DND-41 (cell line): ENCODE measurements at regions not wholly inside any gene's neighbourhood (a gene's known extent, or its start where the extent isn't known, plus 50 kb on each side); places are given as distances from the start of the nearest gene placed in this dataset.

Source experiments
- ATAC-seq: fragments of 200-7000 bp; cut with Tn5 transposase; 3 replicates; pipeline ENCODE4 v1.9.1; 2021; ENCODE audit warnings: low read depth; ENCODE audit not compliant: insufficient read depth
- DNase-seq: peaks from one replicate; pipeline ENCODE4 v3.0.0-alpha.2; 2020
- H2AFZ ChIP-seq: 2 replicates; pipeline ENCODE4 v1.6.0; 2012; ENCODE audit warnings: low read depth, low read length
- H3K27ac ChIP-seq: 2 replicates; pipeline ENCODE4 v1.5.1; 2012; ENCODE audit warnings: low read length, inconsistent platforms
- H3K27me3 ChIP-seq: fragments of 200-600 bp; sonication (generic); 2 replicates; pipeline ENCODE4 v1.6.0; 2012; ENCODE audit warnings: low read length, mild to moderate bottlenecking, inconsistent platforms; ENCODE audit not compliant: insufficient read depth, poor library complexity
- H3K36me3 ChIP-seq: 2 replicates; pipeline ENCODE4 v1.5.1; 2012; ENCODE audit warnings: low read length, inconsistent platforms; ENCODE audit not compliant: insufficient read depth
- H3K4me1 ChIP-seq: 2 replicates; pipeline ENCODE4 v1.5.1; 2012; ENCODE audit warnings: mild to moderate bottlenecking, low read length; ENCODE audit not compliant: insufficient read depth
- H3K4me2 ChIP-seq: 2 replicates; pipeline ENCODE4 v1.6.0; 2012; ENCODE audit warnings: mild to moderate bottlenecking, moderate library complexity, low read length, inconsistent platforms; ENCODE audit not compliant: insufficient read depth
- H3K4me3 ChIP-seq, 2 experiments: fragments of 200-600 bp in 1 of 2; shearing (Covaris generic) in 1 of 2; 2 replicates each; pipeline ENCODE4 v1.5.1; 2012 to 2016; ENCODE audit warnings: inconsistent platforms in 2 of 2, low read length in 2 of 2, mild to moderate bottlenecking in 2 of 2, low read depth in 1 of 2, moderate library complexity in 1 of 2
- H3K79me2 ChIP-seq: 2 replicates; pipeline ENCODE4 v1.6.0; 2012; ENCODE audit warnings: low read length, inconsistent platforms; ENCODE audit not compliant: insufficient read depth
- H3K9ac ChIP-seq: 2 replicates; pipeline ENCODE4 v1.6.0; 2012; ENCODE audit warnings: low read depth, mild to moderate bottlenecking, inconsistent platforms, low read length, moderate library complexity
- H3K9me3 ChIP-seq: 2 replicates; pipeline ENCODE4 v1.5.1; 2012; ENCODE audit warnings: low read length, moderate library complexity, mild to moderate bottlenecking, inconsistent platforms; ENCODE audit not compliant: insufficient read depth, severe bottlenecking
- H4K20me1 ChIP-seq: 2 replicates; pipeline ENCODE4 v1.6.0; 2012; ENCODE audit warnings: low read length; ENCODE audit not compliant: insufficient read depth
- CTCF ChIP-seq: IDR thresholded peaks from 2 replicates; pipeline ENCODE4 v1.5.1; 2012; ENCODE audit warnings: borderline replicate concordance, low read length, moderate library complexity, mild to moderate bottlenecking; ENCODE audit not compliant: poor library complexity, severe bottlenecking; ENCODE audit errors: extremely low read depth
- EZH2 ChIP-seq: IDR thresholded peaks from 3 replicates; pipeline ENCODE4 v1.6.1; 2012; ENCODE audit warnings: borderline replicate concordance, low read depth, mild to moderate bottlenecking, moderate library complexity, low read length, inconsistent platforms; ENCODE audit not compliant: severe bottlenecking

GRCh38 chr9:79292731-79293280 lies 279.0 kb upstream of the TLE4 start:
- no peak overlapping the region for H3K9ac ChIP-seq
- DNase-seq (no peak), ATAC-seq (no peak)
- H3K36me3 ChIP-seq, result no peaks in the 10 kb centered on the region
- H2AFZ ChIP-seq, result no peak overlapping the region
- no peaks in the 10 kb centered on the region for H3K4me1 ChIP-seq
- H3K27me3 ChIP-seq, result no peaks in the 10 kb centered on the region
- TF ChIP-seq EZH2, result no peak
- TF ChIP-seq CTCF, result no peak
- H3K4me2 ChIP-seq, result no peak overlapping the region
- no peaks in the 10 kb centered on the region for H4K20me1 ChIP-seq
- no peak overlapping the region for H3K27ac ChIP-seq
- no peak overlapping the region for H3K4me3 ChIP-seq
- H3K79me2 ChIP-seq, result no peaks in the 10 kb centered on the region
- no peaks in the 10 kb centered on the region for H3K9me3 ChIP-seq

GRCh38 chr9:79300068-79300467 lies 271.7 kb upstream of the TLE4 start:
- H3K9me3 ChIP-seq, result no peaks in the 10 kb centered on the region
- TF ChIP-seq EZH2, result no peak
- no peak for TF ChIP-seq CTCF
- H2AFZ ChIP-seq, result no peak overlapping the region
- H3K27me3 ChIP-seq, result no peaks in the 10 kb centered on the region
- H3K27ac ChIP-seq, result no peak overlapping the region
- no peak for ATAC-seq
- H3K4me2 ChIP-seq, result no peak overlapping the region
- H4K20me1 ChIP-seq, result no peaks in the 10 kb centered on the region
- DNase-seq, result no peak
- H3K4me3 ChIP-seq, result no peak overlapping the region
- H3K79me2 ChIP-seq, result no peaks in the 10 kb centered on the region
- H3K9ac ChIP-seq, result no peak overlapping the region
- H3K36me3 ChIP-seq, result no peaks in the 10 kb centered on the region
- no peaks in the 10 kb centered on the region for H3K4me1 ChIP-seq

- H3K9me3 ChIP-seq, result no peaks in the 10 kb centered on the region
- H3K4me1 ChIP-seq, result no peaks in the 10 kb centered on the region
- DNase-seq, result no peak
- H3K9ac ChIP-seq, result no peak overlapping the region
- TF ChIP-seq CTCF (no peak), EZH2 (no peak)
- no peaks in the 10 kb centered on the region for H3K27me3 ChIP-seq
- no peak overlapping the region for H3K4me3 ChIP-seq
- no peak overlapping the region for H3K4me2 ChIP-seq
- ATAC-seq, result no peak
- no peaks in the 10 kb centered on the region for H3K36me3 ChIP-seq
- no peaks in the 10 kb centered on the region for H4K20me1 ChIP-seq
- H2AFZ ChIP-seq, result no peak overlapping the region
- H3K27ac ChIP-seq, result no peak overlapping the region
- no peaks in the 10 kb centered on the region for H3K79me2 ChIP-seq
Measured at GRCh38 chr9:79301085-79301484, 270.7 kb upstream of the TLE4 start.
